ENCODE measurements at regions not wholly inside any gene's neighbourhood (a gene's known extent, or its start where the extent isn't known, plus 50 kb on each side); places are given as distances from the start of the nearest gene placed in this dataset.

- H3K9ac ChIP-seq (ENCODE audit: insufficient read depth, low read depth, low read length), result no peak overlapping the region
- WGBS (ENCODE audit: low lambda C conversion rate), result 0% methylated on average over 4 of the region's 5 CpGs
- no peak for TF ChIP-seq JUN (CRISPR knock-in tag; IDR thresholded peaks at IDR 0.05)
- no peak for TF ChIP-seq ZBTB33 (CRISPR knock-in tag; IDR thresholded peaks at IDR 0.05)
- TF ChIP-seq LCORL (IDR thresholded peaks at IDR 0.05), result no peak
- TF ChIP-seq LCORL (CRISPR knock-in tag; IDR thresholded peaks at IDR 0.05), result no peak
- no peak for TF ChIP-seq ZNF652 (CRISPR knock-in tag; IDR thresholded peaks at IDR 0.05; ENCODE audit: borderline replicate concordance, low read depth)
- TF ChIP-seq ZFP36L1 (CRISPR knock-in tag; IDR thresholded peaks at IDR 0.05), result no peak
- TF ChIP-seq ETV6 (CRISPR knock-in tag; conservative IDR thresholded peaks at IDR 0.05), result no peak
- no peak for DNase-seq (ENCODE audit: low spot score)
- H3K4me3 ChIP-seq (replicated peaks in 1 of 3; ENCODE audit: insufficient read depth in 1 of 3, low read depth in 2 of 3, low read length in 3 of 3), result no peak overlapping the region
- H3K4me1 ChIP-seq (ENCODE audit: insufficient read depth, low read length), result no peaks in the 10 kb centered on the region
- ATAC-seq, result no peak
- peaks cover 0 to 22% of the 10 kb centered on the region in 2 experiments; a peak in 3 of 5 replicates for H3K27me3 ChIP-seq (ENCODE audit: control insufficient read depth in 1 of 2, insufficient read depth in 2 of 2, low read length in 2 of 2)
- no peaks in the 10 kb centered on the region for H3K79me2 ChIP-seq (ENCODE audit: insufficient read depth, low read length)
- no peak overlapping the region for H3K27ac ChIP-seq (ENCODE audit: extremely low read length, insufficient read depth, low read length)
- H4K20me1 ChIP-seq (ENCODE audit: insufficient read depth, low read length), result no peaks in the 10 kb centered on the region
- ChIA-PET CTCF (ENCODE audit: low intra/inter-chr PET ratio, low total read pairs) (no interaction called here), POLR2A (no interaction called here)
- no peak for FAIRE-seq
- no peak overlapping the region for H3K4me2 ChIP-seq (ENCODE audit: low read depth, low read length)
- intact Hi-C loops (cut with micrococcal nuclease; ENCODE audit: unreplicated experiment) (no loop called here), in situ Hi-C loops (cut with HindIII; ENCODE audit: extremely low pct_ligation_motif_present, low pct_unique_long_range_greater_than_20kb) (loop anchor here (25.0 kb wide), 2 partner anchors 1423 to 1773 kb away; no protein-coding TSS in a partner anchor)
- H2AFZ ChIP-seq (ENCODE audit: low read length), result no peak overlapping the region
- H3K9me3 ChIP-seq (ENCODE audit: low read length), result no peaks in the 10 kb centered on the region
- H3K36me3 ChIP-seq (replicated peaks in 1 of 2; ENCODE audit: control insufficient read depth in 1 of 2, insufficient read depth in 2 of 2, low read length in 2 of 2), result no peaks in the 10 kb centered on the region
- no TSS peak for BruUV-seq (replicated peaks)
Measured at GRCh38 chr1:50335036-50335435, 88.2 kb downstream of the DMRTA2 start.

- Histone ChIP-seq H3K4me3 (replicated peaks in 1 of 3; ENCODE audit: insufficient read depth in 1 of 3, low read depth in 2 of 3, low read length in 3 of 3) (peak overlapping the region; percentile 48 to 82 (median 58)), H3K9me3 (ENCODE audit: low read length) (no peaks in the 10 kb centered on the region), H3K4me1 (ENCODE audit: insufficient read depth, low read length) (no peaks in the 10 kb centered on the region), H4K20me1 (ENCODE audit: insufficient read depth, low read length) (no peaks in the 10 kb centered on the region), H3K79me2 (ENCODE audit: insufficient read depth, low read length) (no peaks in the 10 kb centered on the region), H2AFZ (ENCODE audit: low read length) (no peak overlapping the region), H3K27ac (ENCODE audit: extremely low read length, insufficient read depth, low read length) (no peak overlapping the region), H3K36me3 (replicated peaks in 1 of 2; ENCODE audit: control insufficient read depth in 1 of 2, insufficient read depth in 2 of 2, low read length in 2 of 2) (no peaks in the 10 kb centered on the region), H3K4me2 (ENCODE audit: low read depth, low read length) (peak overlapping the region; percentile 99), H3K27me3 (ENCODE audit: control insufficient read depth in 1 of 2, insufficient read depth in 2 of 2, low read length in 2 of 2) (peaks cover 0 to 22% of the 10 kb centered on the region in 2 experiments; a peak in 3 of 5 replicates), H3K9ac (ENCODE audit: insufficient read depth, low read depth, low read length) (no peak overlapping the region)
- DNase-seq (ENCODE audit: low spot score), result no peak
- WGBS (ENCODE audit: low lambda C conversion rate), result no CpG with 5 or more reads among the region's 37 CpGs
- intact Hi-C loops (cut with micrococcal nuclease; ENCODE audit: unreplicated experiment) (no loop called here), in situ Hi-C loops (cut with HindIII; ENCODE audit: extremely low pct_ligation_motif_present, low pct_unique_long_range_greater_than_20kb) (loop anchor here (25.0 kb wide), 2 partner anchors 1421 to 1771 kb away; no protein-coding TSS in a partner anchor)
- no peak for FAIRE-seq
- ChIA-PET POLR2A (no interaction called here), CTCF (ENCODE audit: low intra/inter-chr PET ratio, low total read pairs) (interaction anchor here (1.6 kb wide), 1 partner anchor 1417 kb away, joined by 5 read pairs; no protein-coding TSS in a partner anchor)
- ATAC-seq, result peak; percentile 89
- no TSS peak for BruUV-seq (replicated peaks)
- TF ChIP-seq KDM2A (CRISPR knock-in tag; IDR thresholded peaks at IDR 0.05; ENCODE audit: borderline replicate concordance, low read depth), result 0 out of 2 replicates have a peak, but pooled peaks have one; percentile 14
- TF ChIP-seq ZSCAN9 (CRISPR knock-in tag; IDR thresholded peaks at IDR 0.05; ENCODE audit: borderline replicate concordance), result no peak
- TF ChIP-seq ZNF407 (CRISPR knock-in tag; IDR thresholded peaks at IDR 0.05; ENCODE audit: not compliant biosample characterization), result no peak
Measured at GRCh38 chr1:50333595-50333974, 89.7 kb downstream of the DMRTA2 start.
